A673 (cell line): ENCODE measurements at regions not wholly inside any gene's neighbourhood (a gene's known extent, or its start where the extent isn't known, plus 50 kb on each side); places are given as distances from the start of the nearest gene placed in this dataset.

Source experiments
- CTCF ChIP-seq: fragments of 300-800, 200-600 bp; sonication (generic); conservative IDR thresholded peaks from 2 replicates; pipeline ENCODE4 v1.5.1; 2017; ENCODE audit warnings: low read depth, mild to moderate bottlenecking, antibody characterized with exemption, low read length, moderate library complexity, mixed read lengths
- EZH2 ChIP-seq: fragments of 200-600 bp; sonication (generic); IDR thresholded peaks from 2 replicates; pipeline ENCODE4 v1.6.1; 2017; ENCODE audit warnings: borderline replicate concordance, low read depth, mild to moderate bottlenecking, mixed read lengths, antibody characterized with exemption, low read length; ENCODE audit not compliant: poor library complexity, severe bottlenecking

- TF ChIP-seq CTCF (no peak), EZH2 (no peak)
Observed at GRCh38 chr2:88296247-88296646, 126.1 kb downstream of the THNSL2 start.
